ENCODE measurements at regions not wholly inside any gene's neighbourhood (a gene's known extent, or its start where the extent isn't known, plus 50 kb on each side); places are given as distances from the start of the nearest gene placed in this dataset.
"Not testable (repeated sequence)": the region's sequence is repeated elsewhere in the genome, so short reads cannot be mapped to it uniquely, and the experiment has no call there.

DNA sequence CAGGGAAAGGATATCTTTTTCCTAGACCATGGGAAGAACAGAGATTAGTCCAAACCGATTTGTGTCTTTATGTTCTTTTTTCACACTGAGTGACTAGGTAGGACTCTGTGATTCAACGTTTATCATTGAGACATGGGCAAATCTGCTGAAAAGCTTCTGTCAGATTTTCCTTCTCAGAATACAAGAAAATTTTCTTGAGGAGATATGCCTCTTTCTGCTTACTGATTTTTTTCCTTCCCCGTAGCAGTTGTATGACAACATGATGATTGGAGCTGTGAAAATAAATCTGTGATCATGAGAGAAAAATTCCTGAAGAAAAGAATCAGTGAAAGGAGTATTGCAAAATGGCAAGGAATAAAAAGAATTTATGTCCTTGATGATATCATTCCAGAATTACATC lies 130.6 kb upstream of the FAT4 start:
- ATAC-seq (no peak), DNase-seq (no peak)
- Mint-ChIP-seq H3K9me3 (peaks cover 5% of the 10 kb centered on the region), H3K27me3 (ENCODE audit: low read depth) (no peaks in the 10 kb centered on the region), H3K36me3 (ENCODE audit: insufficient read depth) (no peaks in the 10 kb centered on the region), H3K4me1 (ENCODE audit: low read depth) (no peaks in the 10 kb centered on the region), H3K4me3 (no peak overlapping the region)

DNA sequence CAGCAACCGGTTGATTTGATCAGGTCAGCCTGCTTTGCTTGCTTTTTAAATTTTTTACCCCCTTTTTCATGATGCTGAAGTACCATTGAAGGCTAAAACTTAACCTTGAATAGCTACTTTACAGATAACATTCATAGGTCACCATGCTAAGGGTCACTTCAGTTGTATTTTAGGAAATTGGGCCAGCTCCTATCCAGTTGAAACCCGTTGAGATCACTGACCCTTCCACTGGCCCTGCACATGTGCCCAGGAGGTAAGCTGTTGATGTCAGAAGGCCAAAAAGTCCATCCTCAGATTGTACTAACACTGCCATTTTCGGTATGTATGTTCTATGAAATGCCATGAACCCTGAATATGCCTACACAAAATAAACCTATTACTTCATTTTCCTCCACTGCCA lies 133.0 kb upstream of the FAT4 start:
- H3K4me1 Mint-ChIP-seq (ENCODE audit: low read depth): no peaks in the 10 kb centered on the region
- DNase-seq: no peak
- no peaks in the 10 kb centered on the region for H3K36me3 Mint-ChIP-seq (ENCODE audit: insufficient read depth)
- H3K9me3 Mint-ChIP-seq: no peaks in the 10 kb centered on the region
- no peak overlapping the region for H3K4me3 Mint-ChIP-seq
- H3K27me3 Mint-ChIP-seq (ENCODE audit: low read depth): no peaks in the 10 kb centered on the region
- no peak for ATAC-seq

- ATAC-seq (no peak), DNase-seq (no peak)
- Mint-ChIP-seq H3K9me3 (no peaks in the 10 kb centered on the region), H3K27me3 (ENCODE audit: low read depth) (no peaks in the 10 kb centered on the region), H3K36me3 (ENCODE audit: insufficient read depth) (no peaks in the 10 kb centered on the region), H3K4me3 (no peak overlapping the region), H3K4me1 (ENCODE audit: low read depth) (no peaks in the 10 kb centered on the region)
Observed at GRCh38 chr4:125179727-125180126, 135.0 kb upstream of the FAT4 start.

- no peak for ATAC-seq
- no peak for DNase-seq
- H3K9me3 Mint-ChIP-seq: peaks cover 12% of the 10 kb centered on the region
- H3K4me1 Mint-ChIP-seq (ENCODE audit: low read depth): no peaks in the 10 kb centered on the region
- no peaks in the 10 kb centered on the region for H3K27me3 Mint-ChIP-seq (ENCODE audit: low read depth)
- no peaks in the 10 kb centered on the region for H3K36me3 Mint-ChIP-seq (ENCODE audit: insufficient read depth)
- H3K4me3 Mint-ChIP-seq: no peak overlapping the region
Observed at GRCh38 chr4:125169192-125169591, 145.6 kb upstream of the FAT4 start.

DNA sequence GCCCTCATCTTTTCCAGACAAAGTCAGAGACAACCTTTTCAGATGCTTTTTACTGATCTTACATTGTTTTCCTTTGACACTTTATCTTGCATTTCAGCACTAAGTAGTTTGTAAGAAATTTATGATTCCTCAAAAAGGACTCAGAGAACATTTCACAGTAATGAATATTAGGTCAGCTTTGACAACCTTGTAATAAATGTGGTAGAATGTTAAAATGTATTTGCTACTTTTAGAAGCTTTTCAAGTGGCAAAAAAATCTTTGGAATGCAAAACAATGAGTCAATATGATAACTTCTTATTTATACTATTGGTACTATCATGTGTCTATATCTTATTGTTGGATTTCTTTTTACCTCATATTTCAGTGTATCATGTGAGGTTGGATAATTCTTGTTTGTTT lies 146.2 kb upstream of the FAT4 start:
- Mint-ChIP-seq H3K4me3 (no peak overlapping the region), H3K27me3 (ENCODE audit: low read depth) (no peaks in the 10 kb centered on the region), H3K36me3 (ENCODE audit: insufficient read depth) (no peaks in the 10 kb centered on the region), H3K4me1 (ENCODE audit: low read depth) (no peaks in the 10 kb centered on the region), H3K9me3 (peaks cover 11% of the 10 kb centered on the region)
- DNase-seq: no peak
- no peak for ATAC-seq

DNA sequence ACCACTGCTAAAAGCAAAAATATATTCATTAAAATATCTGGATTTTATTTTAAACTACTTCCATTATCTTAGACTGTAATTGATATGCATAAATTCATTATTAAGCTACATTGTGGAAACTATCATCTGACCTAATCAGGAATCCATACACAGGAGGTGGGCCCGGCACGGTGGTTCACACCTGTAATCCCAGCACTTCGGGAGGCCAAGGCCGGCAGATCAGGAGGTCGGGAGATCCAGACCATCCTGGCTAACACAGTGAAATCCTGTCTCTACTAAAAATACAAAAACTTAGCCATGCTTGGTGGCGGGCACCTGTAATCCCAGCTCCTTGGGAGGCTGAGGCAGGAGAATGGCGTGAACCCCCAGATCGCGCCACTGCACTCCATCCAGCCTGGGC lies 148.7 kb upstream of the FAT4 start:
- not testable (repeated sequence) for H3K36me3 Mint-ChIP-seq (ENCODE audit: insufficient read depth); DNase-seq; H3K27me3 Mint-ChIP-seq (ENCODE audit: low read depth); H3K9me3 Mint-ChIP-seq; ATAC-seq; H3K4me3 Mint-ChIP-seq; H3K4me1 Mint-ChIP-seq (ENCODE audit: low read depth)

- Mint-ChIP-seq H3K9me3 (peaks cover 9% of the 10 kb centered on the region), H3K36me3 (ENCODE audit: insufficient read depth) (no peaks in the 10 kb centered on the region), H3K4me3 (no peak overlapping the region), H3K4me1 (ENCODE audit: low read depth) (no peaks in the 10 kb centered on the region), H3K27me3 (ENCODE audit: low read depth) (no peaks in the 10 kb centered on the region)
- DNase-seq (no peak), ATAC-seq (no peak)
Observed at GRCh38 chr4:125159001-125159400, 155.8 kb upstream of the FAT4 start.

DNA sequence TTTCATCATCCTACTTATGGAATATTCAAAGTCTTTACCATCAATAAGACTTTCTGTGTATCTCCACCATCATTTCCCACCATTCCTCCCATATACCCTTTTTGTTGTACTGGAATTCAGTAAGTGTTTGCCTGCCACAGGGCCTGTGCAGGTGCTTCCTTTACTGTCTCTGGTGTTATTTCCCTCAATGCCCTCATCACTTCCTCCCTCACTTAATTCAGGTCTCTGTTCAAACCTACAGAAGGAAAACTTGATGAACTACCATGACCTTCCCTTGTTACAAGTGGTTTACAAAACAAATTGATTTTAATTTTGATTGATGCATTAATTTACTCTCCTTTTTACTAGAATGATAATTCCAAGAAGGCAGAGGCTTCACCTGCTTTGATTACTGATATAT lies 159.5 kb upstream of the FAT4 start:
- H3K4me3 Mint-ChIP-seq: no peak overlapping the region
- no peaks in the 10 kb centered on the region for H3K27me3 Mint-ChIP-seq (ENCODE audit: low read depth)
- no peaks in the 10 kb centered on the region for H3K4me1 Mint-ChIP-seq (ENCODE audit: low read depth)
- H3K9me3 Mint-ChIP-seq: peaks cover 9% of the 10 kb centered on the region
- no peak for DNase-seq
- no peaks in the 10 kb centered on the region for H3K36me3 Mint-ChIP-seq (ENCODE audit: insufficient read depth)
- ATAC-seq: no peak

DNA sequence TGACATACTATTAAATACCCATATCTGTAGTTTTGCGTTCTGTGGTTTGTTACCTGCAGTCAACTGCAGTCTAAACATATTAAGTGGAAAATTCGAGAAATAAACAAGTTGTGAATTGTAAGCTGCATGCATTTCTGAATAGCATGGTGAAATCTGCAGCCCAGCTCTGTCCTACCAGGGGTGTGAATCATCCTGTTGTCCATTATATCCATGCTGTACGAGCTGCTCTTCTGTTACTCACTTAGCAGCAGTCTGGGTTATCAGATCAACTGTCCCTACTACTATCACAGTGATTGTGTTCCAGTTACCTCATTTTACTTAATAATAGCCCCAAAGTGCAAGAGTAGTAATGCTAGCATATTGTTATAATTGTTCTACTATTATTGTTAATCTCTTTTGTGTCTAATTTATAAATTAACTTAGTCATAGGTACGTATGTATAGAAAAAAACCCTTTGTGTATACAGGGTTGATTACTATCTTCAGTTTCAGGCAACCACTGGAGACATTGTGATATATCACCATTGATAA lies 173.7 kb upstream of the FAT4 start:
- ATAC-seq: no peak
- Mint-ChIP-seq H3K9me3 (no peaks in the 10 kb centered on the region), H3K27me3 (ENCODE audit: low read depth) (no peaks in the 10 kb centered on the region), H3K4me3 (no peak overlapping the region), H3K36me3 (ENCODE audit: insufficient read depth) (no peaks in the 10 kb centered on the region), H3K4me1 (ENCODE audit: low read depth) (no peaks in the 10 kb centered on the region)
- DNase-seq: no peak

DNA sequence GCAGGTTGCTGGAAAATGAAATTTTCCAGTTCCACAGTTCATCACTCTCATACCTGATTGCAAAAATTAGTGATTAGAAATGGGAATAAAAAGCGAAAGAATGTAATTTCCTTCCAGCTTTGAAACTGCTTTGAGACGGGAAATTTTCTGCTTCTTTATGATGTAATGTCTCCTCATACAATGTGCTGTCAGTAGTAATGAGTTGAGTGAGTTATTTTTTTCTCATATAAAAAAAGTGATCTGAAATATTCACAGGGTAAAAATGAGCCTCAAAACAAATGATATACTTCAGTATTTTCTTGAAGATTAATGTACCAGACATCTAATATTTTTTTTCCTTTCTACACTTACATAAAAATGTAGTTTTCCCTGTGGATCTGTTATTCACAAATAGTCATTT lies 179.1 kb upstream of the FAT4 start:
- Mint-ChIP-seq H3K4me3 (no peak overlapping the region), H3K36me3 (ENCODE audit: insufficient read depth) (no peaks in the 10 kb centered on the region), H3K9me3 (peaks cover 4% of the 10 kb centered on the region), H3K4me1 (ENCODE audit: low read depth) (no peaks in the 10 kb centered on the region), H3K27me3 (ENCODE audit: low read depth) (no peaks in the 10 kb centered on the region)
- DNase-seq (no peak), ATAC-seq (no peak)

DNA sequence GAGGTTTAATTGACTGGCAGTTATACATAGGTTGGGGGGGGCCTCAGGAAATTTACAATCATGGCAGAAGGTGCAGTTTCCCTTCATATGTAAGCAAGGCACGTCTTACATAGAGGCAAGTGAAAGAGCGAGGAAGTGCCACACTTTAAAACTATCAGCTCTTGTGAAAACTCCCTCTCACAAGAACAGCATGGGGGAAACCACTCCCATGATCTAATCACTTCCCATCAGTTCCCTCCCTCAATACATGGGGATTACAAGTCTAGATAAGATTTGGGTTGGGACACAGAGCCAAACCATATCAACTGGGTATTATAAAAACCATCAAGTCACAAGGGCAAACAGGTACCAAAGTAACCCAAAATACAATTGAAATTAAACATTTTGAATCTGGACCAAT lies 182.0 kb upstream of the FAT4 start:
- Mint-ChIP-seq H3K4me3 (no peak overlapping the region), H3K4me1 (ENCODE audit: low read depth) (no peaks in the 10 kb centered on the region), H3K27me3 (ENCODE audit: low read depth) (no peaks in the 10 kb centered on the region), H3K36me3 (ENCODE audit: insufficient read depth) (no peaks in the 10 kb centered on the region), H3K9me3 (peaks cover 4% of the 10 kb centered on the region)
- DNase-seq: no peak
- ATAC-seq: no peak

- Mint-ChIP-seq H3K27me3 (ENCODE audit: low read depth) (no peaks in the 10 kb centered on the region), H3K4me1 (ENCODE audit: low read depth) (no peaks in the 10 kb centered on the region), H3K4me3 (no peak overlapping the region), H3K9me3 (peaks cover 4% of the 10 kb centered on the region), H3K36me3 (ENCODE audit: insufficient read depth) (no peaks in the 10 kb centered on the region)
- ATAC-seq: no peak
- DNase-seq: no peak
Observed at GRCh38 chr4:125131891-125132680, 182.7 kb upstream of the FAT4 start.

DNA sequence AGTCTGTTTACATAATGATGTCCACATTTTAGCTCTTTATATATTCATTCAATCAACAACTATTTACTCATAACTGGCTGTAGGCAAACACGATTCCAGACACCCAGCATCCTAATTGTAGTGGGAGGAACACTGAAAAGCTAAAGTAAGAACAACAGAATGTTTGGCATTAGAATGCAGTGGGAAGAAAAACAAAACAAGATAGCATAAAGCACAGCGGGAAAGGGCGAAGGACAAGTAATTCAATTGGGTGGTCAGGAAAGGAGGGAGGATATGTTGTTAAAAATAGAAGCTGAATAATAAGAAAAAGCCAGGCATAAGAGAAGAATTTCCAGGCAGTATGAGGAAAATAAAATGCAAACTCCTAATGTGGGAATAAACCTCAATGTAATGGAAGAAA lies 189.5 kb upstream of the FAT4 start:
- Mint-ChIP-seq H3K4me3 (no peak overlapping the region), H3K36me3 (ENCODE audit: insufficient read depth) (no peaks in the 10 kb centered on the region), H3K27me3 (ENCODE audit: low read depth) (no peaks in the 10 kb centered on the region), H3K9me3 (peaks cover 3% of the 10 kb centered on the region), H3K4me1 (ENCODE audit: low read depth) (no peaks in the 10 kb centered on the region)
- ATAC-seq (no peak), DNase-seq (no peak)

- ATAC-seq (no peak), DNase-seq (no peak)
- H3K4me3 Mint-ChIP-seq: no peak overlapping the region
- no peaks in the 10 kb centered on the region for H3K27me3 Mint-ChIP-seq (ENCODE audit: low read depth)
- H3K9me3 Mint-ChIP-seq: peaks cover 3% of the 10 kb centered on the region
- no peaks in the 10 kb centered on the region for H3K36me3 Mint-ChIP-seq (ENCODE audit: insufficient read depth)
- no peaks in the 10 kb centered on the region for H3K4me1 Mint-ChIP-seq (ENCODE audit: low read depth)
Observed at GRCh38 chr4:125123570-125124109, 191.1 kb upstream of the FAT4 start.

DNA sequence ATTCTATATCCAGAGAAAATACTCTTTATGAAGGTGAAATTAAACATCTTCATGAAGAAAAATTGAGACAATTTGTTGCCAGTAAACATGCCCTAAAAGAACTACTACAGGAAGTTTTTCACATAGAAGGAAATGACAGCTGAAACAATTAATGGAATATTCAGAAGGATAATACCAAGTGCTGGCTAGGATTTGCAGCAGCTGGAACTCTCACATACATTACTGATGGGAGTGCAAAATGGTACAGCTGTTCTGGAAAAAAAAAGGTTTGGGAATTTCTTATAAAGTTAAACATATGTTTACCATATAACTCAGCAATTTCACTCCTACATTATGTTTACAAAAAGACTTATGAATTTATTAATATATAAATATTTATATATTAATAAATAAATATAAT lies 193.2 kb upstream of the FAT4 start:
- no peaks in the 10 kb centered on the region for H3K27me3 Mint-ChIP-seq (ENCODE audit: low read depth)

More for the DNA sequence above, 193.2 kb upstream of the FAT4 start:
- Mint-ChIP-seq H3K4me3 (no peak overlapping the region), H3K36me3 (ENCODE audit: insufficient read depth) (no peaks in the 10 kb centered on the region), H3K4me1 (ENCODE audit: low read depth) (no peaks in the 10 kb centered on the region), H3K9me3 (peaks cover 3% of the 10 kb centered on the region)
- ATAC-seq (no peak), DNase-seq (no peak)
